ENCODE measurements at regions not wholly inside any gene's neighbourhood (a gene's known extent, or its start where the extent isn't known, plus 50 kb on each side); places are given as distances from the start of the nearest gene placed in this dataset.

DNA sequence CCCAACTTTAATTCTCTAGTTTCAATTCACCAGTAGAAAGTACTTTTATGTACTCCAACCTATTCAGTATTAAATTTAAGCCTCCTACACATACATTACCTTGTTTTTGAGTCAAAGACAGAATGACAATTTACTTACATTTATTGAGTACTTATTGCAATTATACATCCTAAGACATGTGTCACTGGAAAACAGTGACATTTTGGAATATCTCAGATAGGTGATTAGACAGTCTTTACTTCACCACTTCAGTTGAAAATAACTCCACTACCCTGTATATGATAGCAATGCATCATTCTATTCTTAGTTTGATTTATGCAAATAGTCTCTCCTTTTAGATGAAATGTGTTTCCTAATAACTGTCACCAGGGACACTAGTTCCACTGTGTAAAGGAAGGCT, 461.5 kb downstream of the TUSC7 start:
- DNase-seq (no peak), ATAC-seq (ENCODE audit: insufficient read depth, low FRiP score) (no peak)
- Histone ChIP-seq H3K27ac (ENCODE audit: low read depth in 1 of 2, low read length in 1 of 2) (no peak overlapping the region), H3K4me1 (ENCODE audit: control insufficient read depth in 5 of 5, insufficient read depth in 5 of 5, low read length in 5 of 5) (no peaks in the 10 kb centered on the region), H3K36me3 (ENCODE audit: control insufficient read depth in 4 of 4, insufficient read depth in 4 of 4, low read length in 4 of 4) (no peaks in the 10 kb centered on the region), H3K9ac (ENCODE audit: insufficient read depth in 1 of 2, low read length in 2 of 2) (no peak overlapping the region), H3K9me3 (ENCODE audit: control insufficient read depth in 4 of 4, insufficient read depth in 3 of 4, low read length in 3 of 4) (no peaks in the 10 kb centered on the region), H3K27me3 (ENCODE audit: control insufficient read depth in 3 of 3, insufficient read depth in 3 of 3, low read length in 2 of 3) (no peaks in the 10 kb centered on the region), H3K4me3 (no peak overlapping the region)
- TF ChIP-seq, protein P1, sequence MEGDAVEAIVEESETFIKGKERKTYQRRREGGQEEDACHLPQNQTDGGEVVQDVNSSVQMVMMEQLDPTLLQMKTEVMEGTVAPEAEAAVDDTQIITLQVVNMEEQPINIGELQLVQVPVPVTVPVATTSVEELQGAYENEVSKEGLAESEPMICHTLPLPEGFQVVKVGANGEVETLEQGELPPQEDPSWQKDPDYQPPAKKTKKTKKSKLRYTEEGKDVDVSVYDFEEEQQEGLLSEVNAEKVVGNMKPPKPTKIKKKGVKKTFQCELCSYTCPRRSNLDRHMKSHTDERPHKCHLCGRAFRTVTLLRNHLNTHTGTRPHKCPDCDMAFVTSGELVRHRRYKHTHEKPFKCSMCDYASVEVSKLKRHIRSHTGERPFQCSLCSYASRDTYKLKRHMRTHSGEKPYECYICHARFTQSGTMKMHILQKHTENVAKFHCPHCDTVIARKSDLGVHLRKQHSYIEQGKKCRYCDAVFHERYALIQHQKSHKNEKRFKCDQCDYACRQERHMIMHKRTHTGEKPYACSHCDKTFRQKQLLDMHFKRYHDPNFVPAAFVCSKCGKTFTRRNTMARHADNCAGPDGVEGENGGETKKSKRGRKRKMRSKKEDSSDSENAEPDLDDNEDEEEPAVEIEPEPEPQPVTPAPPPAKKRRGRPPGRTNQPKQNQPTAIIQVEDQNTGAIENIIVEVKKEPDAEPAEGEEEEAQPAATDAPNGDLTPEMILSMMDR (IDR thresholded peaks at IDR 0.05; ENCODE audit: control extremely low read depth, extremely low read depth) = no peak

DNA sequence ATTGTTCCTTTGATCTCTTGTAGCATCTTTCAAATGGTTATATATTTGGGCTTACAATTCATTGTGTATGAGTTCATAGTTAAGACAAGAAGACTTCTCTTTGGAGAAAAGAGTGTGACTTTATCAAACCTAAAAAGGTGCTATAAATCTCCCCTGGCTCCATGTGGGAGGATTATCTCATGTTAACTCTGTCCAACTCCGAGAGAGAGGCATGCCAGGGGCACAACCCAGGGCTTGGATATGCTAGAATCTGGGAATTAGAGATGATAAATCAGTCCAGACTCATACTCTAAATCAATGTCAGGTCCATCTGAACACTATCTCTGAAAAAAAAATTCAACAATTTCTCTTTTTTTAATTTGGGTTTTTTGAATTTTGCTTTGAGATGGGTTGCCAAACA, 462.8 kb downstream of the TUSC7 start:
- H3K27me3 ChIP-seq (ENCODE audit: control insufficient read depth in 3 of 3, insufficient read depth in 3 of 3, low read length in 2 of 3) = no peaks in the 10 kb centered on the region
- H3K9ac ChIP-seq (ENCODE audit: insufficient read depth in 1 of 2, low read length in 2 of 2) = no peak overlapping the region
- WGBS, 2 donors = 63 to 82% methylated on average over 1 of the region's 1 CpG
- DNase-seq (no peak), ATAC-seq (ENCODE audit: insufficient read depth, low FRiP score) (no peak)
- no peaks in the 10 kb centered on the region for H3K4me1 ChIP-seq (ENCODE audit: control insufficient read depth in 5 of 5, insufficient read depth in 5 of 5, low read length in 5 of 5)
- H3K4me3 ChIP-seq = no peak overlapping the region
- TF ChIP-seq, protein P1 (IDR thresholded peaks at IDR 0.05; ENCODE audit: control extremely low read depth, extremely low read depth) = no peak
- no peaks in the 10 kb centered on the region for H3K36me3 ChIP-seq (ENCODE audit: control insufficient read depth in 4 of 4, insufficient read depth in 4 of 4, low read length in 4 of 4)
- H3K9me3 ChIP-seq (ENCODE audit: control insufficient read depth in 4 of 4, insufficient read depth in 3 of 4, low read length in 3 of 4) = no peaks in the 10 kb centered on the region
- H3K27ac ChIP-seq (ENCODE audit: low read depth in 1 of 2, low read length in 1 of 2) = no peak overlapping the region

DNA sequence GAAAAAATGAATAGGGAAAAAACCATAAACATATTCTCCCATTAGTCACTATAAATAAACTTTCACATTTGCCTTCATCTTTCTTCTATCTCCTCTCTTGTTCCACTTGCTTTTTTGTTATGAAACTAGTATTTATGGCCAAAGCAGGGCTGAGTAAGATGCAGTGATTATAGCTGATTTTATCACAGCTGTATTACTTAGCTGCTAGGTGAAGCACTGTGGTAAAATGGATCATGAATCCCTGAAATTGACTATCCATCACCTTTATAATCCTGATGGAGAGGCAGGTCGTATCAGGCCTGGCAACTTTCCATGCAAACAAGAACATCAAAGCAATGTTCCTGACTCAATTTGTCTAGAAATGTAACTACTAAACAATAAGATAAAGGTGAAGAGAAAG, 471.6 kb downstream of the TUSC7 start:
- Histone ChIP-seq H3K4me1 (ENCODE audit: control insufficient read depth in 5 of 5, insufficient read depth in 5 of 5, low read length in 5 of 5) (no peaks in the 10 kb centered on the region), H3K9me3 (ENCODE audit: control insufficient read depth in 4 of 4, insufficient read depth in 3 of 4, low read length in 3 of 4) (no peaks in the 10 kb centered on the region), H3K4me3 (no peak overlapping the region), H3K9ac (ENCODE audit: insufficient read depth in 1 of 2, low read length in 2 of 2) (no peak overlapping the region), H3K36me3 (ENCODE audit: control insufficient read depth in 4 of 4, insufficient read depth in 4 of 4, low read length in 4 of 4) (no peaks in the 10 kb centered on the region), H3K27ac (ENCODE audit: low read depth in 1 of 2, low read length in 1 of 2) (no peak overlapping the region), H3K27me3 (ENCODE audit: control insufficient read depth in 3 of 3, insufficient read depth in 3 of 3, low read length in 2 of 3) (no peaks in the 10 kb centered on the region)
- DNase-seq = no peak
- WGBS, 2 donors = 45 to 65% methylated on average over 1 of the region's 1 CpG
- ATAC-seq (ENCODE audit: insufficient read depth, low FRiP score) = no peak
- TF ChIP-seq, protein P1 (IDR thresholded peaks at IDR 0.05; ENCODE audit: control extremely low read depth, extremely low read depth) = no peak

DNA sequence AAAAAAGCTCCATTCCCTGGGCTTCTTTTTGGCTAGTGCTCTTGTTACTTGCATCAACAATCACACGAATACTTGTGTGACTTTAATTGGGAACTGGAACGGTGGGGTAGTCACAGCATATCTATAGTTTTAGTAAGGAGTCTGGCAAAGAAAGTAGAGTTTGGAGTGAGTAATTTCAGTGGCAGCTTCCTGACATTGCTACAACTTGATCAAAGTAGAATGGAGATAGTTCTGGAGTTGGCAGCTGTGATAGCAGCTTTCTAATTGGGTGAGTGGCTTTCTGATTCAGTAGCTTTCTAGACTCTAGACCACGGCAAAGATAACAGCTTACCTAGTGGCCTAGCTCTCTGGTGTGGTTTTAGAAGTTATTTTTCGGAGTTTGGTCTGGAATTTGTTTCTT, 475.0 kb downstream of the TUSC7 start:
- Histone ChIP-seq H3K36me3 (ENCODE audit: control insufficient read depth in 4 of 4, insufficient read depth in 4 of 4, low read length in 4 of 4) (no peaks in the 10 kb centered on the region), H3K27ac (ENCODE audit: low read depth in 1 of 2, low read length in 1 of 2) (no peak overlapping the region), H3K27me3 (ENCODE audit: control insufficient read depth in 3 of 3, insufficient read depth in 3 of 3, low read length in 2 of 3) (no peaks in the 10 kb centered on the region), H3K9me3 (ENCODE audit: control insufficient read depth in 4 of 4, insufficient read depth in 3 of 4, low read length in 3 of 4) (no peaks in the 10 kb centered on the region), H3K4me3 (no peak overlapping the region), H3K9ac (ENCODE audit: insufficient read depth in 1 of 2, low read length in 2 of 2) (no peak overlapping the region), H3K4me1 (ENCODE audit: control insufficient read depth in 5 of 5, insufficient read depth in 5 of 5, low read length in 5 of 5) (no peaks in the 10 kb centered on the region)
- DNase-seq (no peak), ATAC-seq (ENCODE audit: insufficient read depth, low FRiP score) (no peak)
- WGBS, 2 donors = 75 to 85% methylated on average over 4 of the region's 4 CpGs
- TF ChIP-seq, protein P1 (IDR thresholded peaks at IDR 0.05; ENCODE audit: control extremely low read depth, extremely low read depth) = no peak
